GM21723 (cell line): ENCODE measurements at regions not wholly inside any gene's neighbourhood (a gene's known extent, or its start where the extent isn't known, plus 50 kb on each side); places are given as distances from the start of the nearest gene placed in this dataset.
A peak's percentile ranks its signal among the peaks of the same experiment; 100 is the strongest.

Experiments used
- ATAC-seq: cut with Tn5 transposase; IDR thresholded peaks from one replicate; pipeline ENCODE4 v1.9.1; 2021; ENCODE audit warnings: mild to moderate bottlenecking, moderate library complexity; ENCODE audit not compliant: unreplicated experiment

DNA sequence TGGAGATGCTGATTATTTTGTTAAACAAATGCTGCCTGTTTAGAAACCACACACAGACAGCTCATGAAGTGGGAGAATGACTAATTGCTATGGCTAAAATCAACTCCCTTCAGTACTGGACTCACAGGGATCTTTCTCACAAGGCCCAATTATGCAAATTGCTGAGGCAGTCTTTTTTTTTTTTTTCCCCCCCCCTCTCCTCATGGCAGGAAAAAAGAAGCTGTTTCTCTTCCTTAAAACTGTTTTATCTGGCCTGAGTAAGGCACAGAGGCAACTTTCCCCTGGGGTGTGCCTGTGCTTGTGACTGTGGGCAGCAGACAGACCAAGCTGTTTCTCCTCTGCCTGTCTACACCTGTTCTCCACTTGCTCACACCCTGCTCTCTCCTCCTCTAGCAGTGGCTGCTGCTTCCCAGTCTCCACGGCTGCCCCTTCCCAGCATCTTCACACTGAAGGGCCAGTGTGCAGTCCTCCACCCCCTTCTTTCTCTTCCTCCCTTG lies 65.4 kb upstream of the STEAP1B start:
- peak; percentile 43 for ATAC-seq

DNA sequence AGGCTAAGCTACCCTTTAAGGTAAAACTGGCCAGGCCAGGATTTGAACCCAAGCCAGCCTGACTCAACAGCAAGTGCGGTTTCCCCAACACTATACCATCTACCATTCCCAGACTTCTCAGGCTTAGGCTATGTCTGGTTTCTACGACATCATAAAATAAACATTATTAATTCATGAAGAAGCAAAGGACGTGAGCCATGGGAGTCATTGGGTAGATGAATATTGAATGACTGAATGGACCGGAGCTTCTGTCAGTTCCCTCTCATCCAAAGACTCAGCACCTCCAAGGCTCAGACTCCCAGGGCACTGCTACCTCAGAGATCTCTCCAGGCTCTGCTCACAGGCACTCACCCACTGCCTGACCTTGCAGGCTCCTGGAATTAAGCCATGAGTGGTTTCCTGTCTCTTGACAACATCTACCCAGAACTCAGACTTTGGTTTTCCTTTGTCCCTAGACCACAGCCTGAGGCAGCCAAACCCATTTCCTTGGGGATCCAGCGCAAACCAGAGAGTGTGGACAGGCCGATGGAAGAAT lies 64.6 kb upstream of the STEAP1B start:
- ATAC-seq: no peak

DNA sequence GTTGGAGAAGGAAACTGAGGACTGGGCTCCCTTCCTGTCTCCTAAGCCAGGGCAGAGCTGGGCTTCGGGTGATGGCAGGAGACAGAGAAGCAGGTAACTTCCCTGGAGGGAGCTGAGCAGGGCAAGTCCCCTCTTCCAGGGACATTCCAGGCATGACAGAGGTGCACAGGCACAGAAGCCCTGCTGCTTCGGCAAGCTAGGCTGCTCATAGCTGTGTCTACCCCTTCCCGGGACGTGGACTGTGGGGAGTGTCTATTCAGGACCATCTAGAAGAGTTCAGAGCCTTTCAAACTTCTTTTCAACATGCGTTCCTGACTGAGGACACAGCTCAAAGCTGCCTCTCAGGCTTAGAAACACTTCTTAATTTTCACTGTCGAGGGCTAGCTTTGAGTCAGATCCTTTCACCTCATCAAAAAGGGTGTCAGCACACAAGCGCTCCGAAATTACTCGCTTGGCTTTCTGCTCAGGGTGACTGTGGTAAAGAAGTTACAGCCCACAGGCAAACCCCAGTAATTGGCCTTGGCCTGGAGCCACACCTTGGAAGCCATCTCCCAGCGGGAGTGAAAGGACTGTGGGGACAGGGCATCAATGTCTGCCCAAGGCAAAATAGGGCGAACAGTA lies 63.7 kb upstream of the STEAP1B start:
- peak; percentile 39 for ATAC-seq

DNA sequence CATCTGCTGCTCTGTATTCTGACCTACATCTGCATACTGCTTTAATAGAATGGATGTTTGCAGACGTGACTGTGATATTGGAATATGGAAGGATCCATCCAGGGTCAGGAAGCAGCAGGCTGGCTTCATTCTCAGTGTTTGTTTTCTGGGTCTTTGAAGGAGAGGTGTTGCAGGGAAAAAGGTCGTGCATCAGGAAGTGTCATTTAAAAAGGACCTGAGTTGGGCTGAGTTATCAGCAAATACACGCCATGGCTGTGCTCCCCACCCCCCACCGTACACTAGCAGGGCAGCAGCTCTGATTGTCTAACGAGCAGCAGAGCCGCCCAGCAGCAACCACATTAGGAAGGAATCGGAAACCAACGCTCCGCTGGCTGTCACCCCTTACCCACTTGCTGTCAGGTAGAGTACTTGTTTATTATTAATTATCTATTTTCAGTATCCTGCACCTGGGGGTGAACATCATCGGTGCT lies 63.1 kb upstream of the STEAP1B start:
- no peak for ATAC-seq

DNA sequence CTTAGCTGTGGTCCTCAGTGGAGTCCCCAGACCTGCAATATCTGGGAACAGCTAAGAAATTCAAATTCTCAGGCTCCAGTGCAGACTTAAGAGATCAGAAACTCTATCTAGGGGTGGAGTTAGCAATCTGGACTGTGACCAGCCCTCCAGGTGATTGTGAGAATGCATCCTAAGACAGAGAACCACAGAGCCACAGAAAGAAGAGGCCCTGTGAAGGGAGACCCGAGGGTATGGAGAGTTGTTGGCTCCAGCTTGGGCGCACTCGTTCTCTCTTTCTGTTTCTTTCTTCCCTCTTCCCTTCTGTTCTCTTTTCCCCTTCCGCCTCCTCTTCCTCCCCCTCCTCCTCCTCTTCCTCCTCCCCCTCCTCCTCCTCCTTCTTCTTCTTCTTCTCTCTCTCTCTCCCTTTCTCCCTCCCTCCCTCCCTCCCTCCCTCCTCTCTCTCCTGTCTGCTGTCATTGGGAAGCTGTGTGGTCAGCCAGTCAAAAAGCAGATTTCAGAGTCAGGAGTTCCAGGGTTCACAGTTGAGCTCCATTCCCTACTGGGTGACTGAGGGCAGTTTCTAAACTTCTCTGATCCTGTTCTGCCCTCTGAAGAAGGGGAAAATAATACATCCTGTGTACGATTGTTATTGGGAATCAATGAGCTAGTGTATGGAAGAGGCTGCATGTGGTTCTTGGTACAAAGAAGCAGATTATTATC lies 62.1 kb upstream of the STEAP1B start:
- no peak for ATAC-seq

DNA sequence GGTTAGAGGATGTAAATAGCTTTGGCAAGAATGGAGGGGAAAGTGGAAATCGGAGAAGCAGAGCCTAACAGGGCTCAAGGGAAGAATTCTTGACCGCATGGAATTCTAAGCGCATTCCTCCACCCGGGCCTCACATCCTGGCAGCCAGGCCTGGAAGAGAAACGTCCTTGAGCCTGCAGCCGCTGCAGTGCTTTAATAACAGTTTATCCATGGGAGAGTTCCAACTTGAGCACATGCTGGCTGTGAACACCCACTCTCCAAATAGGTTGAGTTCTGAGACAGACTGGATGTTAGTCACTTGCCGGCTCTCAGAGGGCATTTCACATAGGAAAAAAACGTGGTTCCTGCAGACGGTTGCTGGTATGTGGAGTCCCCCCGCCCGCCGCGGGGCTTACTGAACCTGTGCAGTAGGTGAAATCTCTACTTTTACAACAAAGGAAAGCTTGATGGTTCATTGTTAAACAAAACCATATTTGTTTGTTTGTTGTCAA lies 61.4 kb upstream of the STEAP1B start:
- no peak for ATAC-seq

DNA sequence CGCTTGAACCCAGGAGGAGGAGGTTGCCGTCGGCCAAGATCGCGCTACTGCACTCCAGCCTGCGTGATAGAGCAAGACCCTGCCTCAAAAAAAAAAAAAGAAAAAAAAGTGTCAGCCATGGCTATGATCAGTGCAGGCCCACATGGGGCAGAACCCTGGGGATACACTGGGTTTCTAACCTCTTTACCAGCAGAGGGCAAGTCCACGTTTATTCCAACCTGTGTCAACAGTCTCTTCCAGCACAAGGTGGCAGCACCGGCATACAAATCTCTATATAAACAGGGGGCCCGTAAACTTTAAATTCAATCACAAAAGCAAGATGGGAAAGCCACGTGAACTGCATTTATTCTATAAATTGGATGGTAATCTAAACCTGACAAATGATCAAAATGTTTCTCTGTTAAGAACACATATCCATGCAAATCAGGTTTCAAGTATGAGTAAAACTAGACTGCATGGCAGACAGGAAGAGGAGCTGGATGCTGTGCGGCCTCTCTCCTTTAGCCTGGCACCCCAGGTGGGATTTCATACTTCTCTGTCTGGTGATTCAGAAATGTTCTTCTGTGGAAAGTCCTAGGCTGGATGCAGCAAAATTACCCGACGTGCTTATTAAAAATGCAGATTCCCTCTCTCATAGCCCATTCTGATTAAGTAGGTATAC lies 60.0 kb upstream of the STEAP1B start:
- ATAC-seq: peak; percentile 65

DNA sequence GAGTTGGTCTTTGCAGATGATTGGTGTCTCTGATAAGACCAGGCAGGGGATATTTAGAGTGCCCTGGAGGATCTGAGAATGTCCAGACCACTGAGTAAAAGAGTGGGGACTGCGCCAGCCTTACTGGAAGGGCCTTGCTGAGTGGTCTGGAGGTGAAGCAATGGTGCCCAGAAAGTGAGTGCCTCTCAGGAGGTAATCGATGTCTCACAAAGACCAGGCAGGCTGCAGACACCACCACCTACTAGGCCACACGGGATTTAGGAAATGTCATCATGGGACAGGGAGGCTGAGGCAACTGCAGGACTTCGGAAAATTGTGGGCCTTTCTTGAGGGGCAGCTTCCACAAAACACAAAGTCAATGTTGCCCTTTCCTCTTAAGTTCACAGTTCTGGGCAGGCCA lies 57.2 kb upstream of the STEAP1B start:
- ATAC-seq: no peak

DNA sequence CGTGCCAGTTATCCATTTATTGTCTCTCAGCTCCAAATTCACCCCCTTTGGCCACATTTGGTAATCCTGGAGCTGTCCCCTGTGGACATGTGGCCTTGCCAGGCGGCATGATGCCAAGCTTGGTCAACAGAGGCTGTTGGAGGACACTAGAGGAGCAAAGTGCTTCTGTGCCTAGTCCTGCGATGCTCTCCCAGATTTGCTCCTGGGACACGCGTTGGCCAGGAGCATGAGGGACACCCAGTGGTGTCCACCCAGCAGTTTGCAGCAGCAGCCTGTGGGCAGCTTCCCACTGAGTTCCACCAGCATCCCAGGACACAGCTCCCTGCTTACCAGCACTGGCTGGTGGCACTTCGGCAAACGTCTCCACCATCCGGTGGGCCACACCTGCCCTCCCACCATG lies 55.5 kb upstream of the STEAP1B start:
- no peak for ATAC-seq

DNA sequence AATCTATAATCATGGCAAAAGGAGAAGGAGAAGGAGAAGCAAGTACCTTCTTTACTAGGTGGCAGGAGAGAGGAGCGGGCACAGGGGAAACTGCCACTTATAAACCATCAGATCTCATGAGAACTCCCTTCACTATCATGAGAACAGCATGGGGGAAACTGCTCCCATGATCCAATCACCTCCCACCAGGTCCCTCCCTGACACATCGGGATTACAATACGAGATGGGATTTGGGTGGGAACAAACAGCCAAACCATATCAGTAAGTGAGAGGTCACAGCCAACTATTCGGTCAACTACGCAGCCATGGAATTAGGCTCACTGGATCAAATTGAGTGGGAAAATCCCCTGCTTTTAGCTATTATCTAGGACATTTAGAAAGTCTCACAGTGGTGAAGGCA lies 54.2 kb upstream of the STEAP1B start:
- no peak for ATAC-seq

DNA sequence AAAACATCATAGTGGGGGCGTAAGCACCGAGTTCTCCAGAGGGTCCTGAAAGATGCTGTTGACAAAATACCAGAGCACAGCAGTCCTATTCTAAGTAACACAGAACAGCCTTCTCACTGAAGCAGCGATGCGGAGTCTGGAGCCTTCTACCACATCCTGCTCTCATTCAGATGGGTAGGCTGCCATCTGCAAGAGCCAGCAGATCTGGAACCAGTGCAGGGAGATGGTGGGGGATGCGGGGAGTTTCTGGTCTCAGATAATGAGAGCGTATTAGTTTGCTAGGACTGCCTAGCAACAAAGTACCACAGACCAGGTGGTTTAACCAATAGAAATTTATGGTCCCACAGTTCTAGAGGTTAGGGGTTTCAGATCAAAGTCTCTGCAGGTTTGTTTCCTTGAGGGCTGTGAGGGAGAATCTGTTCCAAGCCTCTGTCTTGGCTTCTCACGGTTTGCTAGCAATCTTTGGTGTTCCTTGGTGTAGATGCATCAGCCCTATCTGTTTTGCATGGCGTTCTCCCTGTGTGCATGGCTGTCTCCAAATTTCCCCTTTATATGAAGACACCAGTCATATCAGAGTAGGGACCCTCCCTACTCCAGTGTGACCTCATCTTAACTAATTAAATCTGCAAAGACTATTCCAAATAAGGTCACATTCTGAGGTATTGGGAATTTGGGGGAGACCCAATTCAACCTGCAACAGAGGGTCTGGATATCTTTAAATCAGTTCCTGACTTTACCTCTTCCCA lies 52.0 kb upstream of the STEAP1B start:
- peak; percentile 65 for ATAC-seq

DNA sequence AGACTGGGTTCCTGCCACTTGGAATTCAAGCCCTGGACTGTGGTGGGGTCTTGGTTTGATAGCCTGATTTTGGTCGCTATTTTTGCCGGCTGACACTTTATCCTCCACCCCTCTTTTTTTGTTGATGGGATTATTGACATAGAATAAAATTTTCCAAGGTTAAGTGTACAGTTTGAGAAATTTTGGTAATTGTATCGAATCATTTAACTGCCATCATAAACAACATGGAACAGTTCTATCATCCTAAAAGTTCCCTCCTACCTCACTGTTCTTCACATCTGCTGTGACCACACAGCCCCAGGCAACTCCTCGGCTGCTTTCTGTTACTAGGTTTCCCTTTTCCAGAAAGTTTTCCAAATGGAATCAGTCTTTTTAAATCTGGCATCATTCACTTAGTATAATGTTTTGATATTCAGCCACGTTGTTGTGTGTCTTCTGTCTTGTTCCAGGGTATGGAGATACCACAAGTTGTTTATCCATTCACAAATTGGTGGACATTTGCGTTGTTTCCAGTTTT lies 50.6 kb upstream of the STEAP1B start:
- no peak for ATAC-seq

DNA sequence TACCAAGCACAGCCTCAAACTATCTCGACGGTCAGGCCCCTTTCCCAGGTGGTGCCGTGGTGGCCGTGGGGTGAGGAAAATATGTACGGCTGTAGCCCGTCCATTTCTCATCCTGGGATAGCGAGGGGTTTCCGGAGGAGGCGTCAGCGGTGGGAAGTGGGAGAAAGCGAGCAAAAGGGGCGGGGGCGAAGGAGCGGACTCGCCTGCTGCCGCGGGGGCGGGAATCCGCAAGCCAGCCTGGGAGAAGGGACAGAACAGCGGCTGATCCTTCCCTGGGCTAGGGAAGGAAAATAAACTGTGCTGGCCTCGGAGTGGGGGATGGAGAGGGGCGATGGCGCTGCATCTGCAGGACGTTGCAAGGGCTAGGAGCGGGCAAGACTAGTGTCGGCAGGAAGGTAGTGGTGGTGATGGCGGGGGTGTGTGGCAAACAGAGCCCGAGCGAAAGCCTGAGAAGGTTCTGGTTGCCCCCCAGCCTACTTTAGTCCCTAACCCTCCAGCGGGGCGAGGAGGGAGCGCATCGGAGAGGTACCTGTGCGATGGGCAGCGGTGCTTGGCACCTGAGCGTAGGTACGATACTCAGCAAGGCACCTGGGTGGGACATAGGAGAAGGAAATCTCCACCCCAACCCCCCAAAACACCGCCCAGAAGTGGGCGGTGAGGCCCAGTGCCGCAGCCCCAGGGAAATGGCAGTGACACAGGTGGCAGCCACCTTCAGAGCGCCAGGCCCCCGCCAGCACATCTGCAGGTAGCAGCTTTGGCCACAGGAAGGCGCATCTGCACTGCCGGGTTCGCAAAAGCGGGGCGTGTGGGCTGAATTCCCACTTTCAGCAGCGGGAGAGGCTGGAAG lies 49.9 kb upstream of the STEAP1B start:
- ATAC-seq: no peak
